H1 (cell line): ENCODE measurements at regions not wholly inside any gene's neighbourhood (a gene's known extent, or its start where the extent isn't known, plus 50 kb on each side); places are given as distances from the start of the nearest gene placed in this dataset.

Experiments
- CTCF ChIA-PET: fragments of 300-600 bp; sonication (Branson Sonifier 250); formaldehyde crosslinking; loops from one replicate; lab custom pipeline; 2021; ENCODE audit not compliant: partially characterized antibody; lab: Charles Lee
- POLR2A ChIA-PET: fragments of 300-600 bp; sonication (Branson Sonifier 250); formaldehyde crosslinking; loops from one replicate; lab custom pipeline; 2021; ENCODE audit warnings: inconsistent platforms; ENCODE audit not compliant: partially characterized antibody; lab: Charles Lee
- DNase-seq, 2 experiments: peaks; one replicate each; pipeline versions ENCODE4 v3.0.0 to v3.0.0-alpha.2; 2010 to 2022; ENCODE audit warnings: low spot score in 2 of 2, low read depth in 1 of 2, mixed read lengths in 1 of 2
- FAIRE-seq: peaks from 2 replicates; lab custom pipeline; 2011; peaks lifted over from hg19 to GRCh38; lab: Jason Lieb, UNC
- H2AFZ ChIP-seq: 2 replicates; pipeline ENCODE4 v1.8.1; 2012; ENCODE audit warnings: low read length, inconsistent platforms
- H2AK5ac ChIP-seq: 2 replicates; pipeline ENCODE4 v1.6.1; 2013; ENCODE audit warnings: low read depth, low read length
- H2BK120ac ChIP-seq: replicated peaks from 2 replicates; pipeline ENCODE3; 2013; ENCODE audit warnings: low read depth, low read length, inconsistent platforms
- H2BK12ac ChIP-seq: 2 replicates; pipeline ENCODE4 v1.6.1; 2013; ENCODE audit warnings: low read depth, low read length
- H2BK15ac ChIP-seq: 2 replicates; pipeline ENCODE4 v1.6.1; 2013; ENCODE audit warnings: low read length
- H2BK20ac ChIP-seq: 2 replicates; pipeline ENCODE4 v1.6.1; 2013; ENCODE audit warnings: low read length
- H2BK5ac ChIP-seq: 2 replicates; pipeline ENCODE4 v1.6.1; 2013; ENCODE audit warnings: low read depth, low read length
- H3K14ac ChIP-seq: 2 replicates; pipeline ENCODE4 v1.6.1; 2013; ENCODE audit warnings: inconsistent platforms; ENCODE audit not compliant: insufficient read length
- H3K18ac ChIP-seq: 2 replicates; pipeline ENCODE4 v1.6.1; 2013; ENCODE audit warnings: low read length; ENCODE audit errors: extremely low read depth
- H3K23ac ChIP-seq: 2 replicates; pipeline ENCODE4 v1.6.1; 2013; ENCODE audit warnings: inconsistent platforms; ENCODE audit not compliant: insufficient read length
- H3K23me2 ChIP-seq: 2 replicates; pipeline ENCODE4 v1.6.1; 2013; ENCODE audit warnings: low read depth, low read length
- H3K27ac ChIP-seq: 2 replicates; pipeline ENCODE4 v1.6.1; 2011; ENCODE audit warnings: low read depth, low read length, inconsistent platforms
- H3K27me3 ChIP-seq, 4 experiments: replicated peaks in 1 of 4; 1 replicate in 1 of 4; 2 replicates in 3 of 4; pipeline versions ENCODE4 v1.6.1 to v1.8.1; 2011 to 2013; ENCODE audit warnings: low read length in 3 of 4, mild to moderate bottlenecking in 3 of 4, inconsistent platforms in 2 of 4, mixed read lengths in 2 of 4, moderate library complexity in 1 of 4; ENCODE audit not compliant: control insufficient read depth in 3 of 4, insufficient read depth in 3 of 4; ENCODE audit errors: extremely low read depth in 1 of 4
- H3K36me3 ChIP-seq, 4 experiments: 2 replicates each; pipeline versions ENCODE4 v1.6.1 to v1.8.1; 2011 to 2013; ENCODE audit warnings: mild to moderate bottlenecking in 4 of 4, low read length in 3 of 4, moderate library complexity in 2 of 4, control low read depth in 1 of 4, inconsistent platforms in 1 of 4; ENCODE audit not compliant: insufficient read depth in 4 of 4, control insufficient read depth in 2 of 4
- H3K4ac ChIP-seq: replicated peaks from 2 replicates; pipeline ENCODE3; 2013; ENCODE audit warnings: low read length, low read depth, mixed read lengths, inconsistent platforms; ENCODE audit not compliant: insufficient read length
- H3K4me1 ChIP-seq, 4 experiments: replicated peaks in 1 of 4; 1 replicate in 1 of 4; 2 replicates in 3 of 4; pipeline versions ENCODE4 v1.6.1 to v1.8.1; 2011 to 2013; ENCODE audit warnings: low read length in 3 of 4, inconsistent platforms in 2 of 4, mixed read lengths in 1 of 4; ENCODE audit not compliant: insufficient read depth in 4 of 4, control insufficient read depth in 3 of 4
- H3K4me2 ChIP-seq, 2 experiments: 2 replicates each; pipeline versions ENCODE4 v1.6.1 to v1.8.1; 2011 to 2013; ENCODE audit warnings: low read depth in 2 of 2, low read length in 2 of 2, control low read depth in 1 of 2, inconsistent platforms in 1 of 2, mild to moderate bottlenecking in 1 of 2; ENCODE audit not compliant: insufficient read depth in 1 of 2
- H3K4me3 ChIP-seq, 4 experiments: fragments of 200-600, 300-600 bp in 1 of 4; sonication (generic), shearing (Covaris generic), sonication (Bioruptor Twin) in 1 of 4; 2 replicates each; pipeline versions ENCODE4 v1.5.1 to v1.8.1; 2011 to 2016; ENCODE audit warnings: low read length in 4 of 4, low read depth in 3 of 4, control low read depth in 2 of 4, inconsistent platforms in 2 of 4, mild to moderate bottlenecking in 2 of 4, mixed read lengths in 1 of 4, moderate library complexity in 1 of 4; ENCODE audit not compliant: insufficient read depth in 2 of 4; ENCODE audit errors: extremely low read depth in 1 of 4
- H3K56ac ChIP-seq: replicated peaks from 2 replicates; pipeline ENCODE3; 2013; ENCODE audit warnings: low read depth, mild to moderate bottlenecking, mixed read lengths, low read length, inconsistent platforms; ENCODE audit not compliant: insufficient read length
- H3K79me1 ChIP-seq: 2 replicates; pipeline ENCODE4 v1.6.1; 2013; ENCODE audit warnings: low read depth, low read length, control low read depth
- H3K79me2 ChIP-seq, 2 experiments: 2 replicates each; pipeline versions ENCODE4 v1.6.1 to v1.8.1; 2012 to 2013; ENCODE audit warnings: low read length in 2 of 2, mild to moderate bottlenecking in 2 of 2, inconsistent platforms in 1 of 2; ENCODE audit not compliant: insufficient read depth in 2 of 2, control insufficient read depth in 1 of 2
- H3K9ac ChIP-seq, 4 experiments: replicated peaks in 1 of 4; 1 replicate in 1 of 4; 2 replicates in 3 of 4; pipeline versions ENCODE4 v1.6.1 to v1.8.1; 2011 to 2013; ENCODE audit warnings: low read depth in 3 of 4, low read length in 3 of 4, control low read depth in 2 of 4, mild to moderate bottlenecking in 2 of 4, moderate library complexity in 2 of 4, inconsistent platforms in 1 of 4; ENCODE audit errors: extremely low read depth in 1 of 4
- H3K9me3 ChIP-seq, 2 experiments: 2 replicates each; pipeline versions ENCODE4 v1.6.1 to v1.8.1; 2012 to 2013; ENCODE audit warnings: mild to moderate bottlenecking in 2 of 2, moderate library complexity in 2 of 2, control low read depth in 1 of 2, inconsistent platforms in 1 of 2, low read depth in 1 of 2, low read length in 1 of 2, mixed read lengths in 1 of 2; ENCODE audit not compliant: insufficient read depth in 2 of 2
- H4K20me1 ChIP-seq, 2 experiments: replicated peaks in 1 of 2; 2 replicates each; pipeline versions ENCODE3 to v1.8.1; 2011 to 2013; ENCODE audit warnings: inconsistent platforms in 2 of 2, low read length in 2 of 2, mild to moderate bottlenecking in 1 of 2; ENCODE audit not compliant: insufficient read depth in 2 of 2, control insufficient read depth in 1 of 2
- H4K5ac ChIP-seq: 2 replicates; pipeline ENCODE4 v1.6.1; 2013; ENCODE audit warnings: low read length, low read depth, mixed read lengths, inconsistent platforms; ENCODE audit not compliant: insufficient read length
- H4K8ac ChIP-seq: 2 replicates; pipeline ENCODE4 v1.8.0; 2013; ENCODE audit warnings: mild to moderate bottlenecking, moderate library complexity, low read length, inconsistent platforms; ENCODE audit not compliant: insufficient read depth; ENCODE audit errors: extremely low read depth
- H4K91ac ChIP-seq: replicated peaks from 2 replicates; pipeline ENCODE3; 2013; ENCODE audit warnings: low read length, mixed read lengths, inconsistent platforms; ENCODE audit not compliant: insufficient read length
- GTF2F1 ChIP-seq: IDR thresholded peaks from 2 replicates; pipeline ENCODE4 v1.6.1; 2012; ENCODE audit warnings: low read depth, low read length, improper control_type of control experiment, borderline replicate concordance
- HDAC2 ChIP-seq, 2 experiments: fragments of 300-600 bp in 1 of 2; sonication (generic) in 1 of 2; IDR thresholded peaks; 2 replicates each; pipeline ENCODE4 v1.6.1; 2011 to 2012; ENCODE audit warnings: low read depth in 2 of 2, low read length in 2 of 2, mild to moderate bottlenecking in 2 of 2, moderate library complexity in 2 of 2, borderline replicate concordance in 1 of 2, inconsistent platforms in 1 of 2
- KDM4A ChIP-seq: IDR thresholded peaks from one replicate; pipeline ENCODE4 v1.7.1; 2012; ENCODE audit warnings: low read depth, mild to moderate bottlenecking, moderate library complexity, low read length, inconsistent platforms; ENCODE audit not compliant: severe bottlenecking
- POLR2AphosphoS5 ChIP-seq: IDR thresholded peaks from 2 replicates; pipeline ENCODE4 v1.6.1; 2011; ENCODE audit warnings: low read depth, low read length
- RAD21 ChIP-seq, 2 experiments: IDR thresholded peaks in 1 of 2; conservative IDR thresholded peaks in 1 of 2; 2 replicates each; pipeline ENCODE4 v1.6.1; 2011; ENCODE audit warnings: low read depth in 2 of 2, low read length in 2 of 2, improper control_type of control experiment in 1 of 2, inconsistent platforms in 1 of 2, mild to moderate bottlenecking in 1 of 2, moderate library complexity in 1 of 2
- SP1 ChIP-seq: IDR thresholded peaks from 2 replicates; pipeline ENCODE4 v1.6.1; 2011; ENCODE audit warnings: low read depth, low read length
- SUZ12 ChIP-seq: fragments of 200-600 bp; sonication (generic); IDR thresholded peaks from 2 replicates; pipeline ENCODE4 v1.6.1; 2012; ENCODE audit warnings: mild to moderate bottlenecking, inconsistent platforms, low read length, moderate library complexity, mixed read lengths
- TAF1 ChIP-seq: IDR thresholded peaks from 2 replicates; pipeline ENCODE4 v1.6.1; 2011; ENCODE audit warnings: mild to moderate bottlenecking, low read depth, low read length
- TAF7 ChIP-seq: optimal IDR thresholded peaks from 2 replicates; pipeline ENCODE3; 2011; ENCODE audit warnings: low read depth, mild to moderate bottlenecking, inconsistent platforms, low read length, moderate library complexity, borderline replicate concordance
- TCF12 ChIP-seq: IDR thresholded peaks from 2 replicates; pipeline ENCODE4 v1.6.1; 2011; ENCODE audit warnings: low read depth, mild to moderate bottlenecking, low read length
- WGBS, 2 experiments: shearing (Covaris generic) in 1 of 2; methylation state at CpG; one replicate each; pipeline versions ENCODE4 v1.1.6 to v1.1.7; 2013 to 2015; ENCODE audit warnings: low lambda C conversion rate in 2 of 2, mixed read lengths in 2 of 2, inconsistent platforms in 1 of 2, low coverage in 1 of 2, missing lambda C conversion rate in 1 of 2; ENCODE audit not compliant: insufficient replicate concordance in 2 of 2, insufficient coverage in 1 of 2, insufficient read length in 1 of 2; ENCODE audit errors: extremely low coverage in 1 of 2, missing lambda C conversion rate in 1 of 2; 5-methylcytosine and 5-hydroxymethylcytosine counted together
- TF ChIP-seq, protein P1 (sequence below): IDR thresholded peaks from 2 replicates; pipeline ENCODE4 v1.6.1; 2011; ENCODE audit warnings: low read length, improper control_type of control experiment

- no peak overlapping the region for H3K56ac ChIP-seq
- H3K79me1 ChIP-seq = no peaks in the 10 kb centered on the region
- POLR2A ChIA-PET = no interaction called here
- no peaks in the 10 kb centered on the region for H3K36me3 ChIP-seq
- no peak overlapping the region for H3K4ac ChIP-seq
- H4K5ac ChIP-seq = no peak overlapping the region
- DNase-seq = no peak
- no peak overlapping the region for H2BK5ac ChIP-seq
- WGBS, 2 experiments = 91% methylated on average over 4 of the region's 4 CpGs; no CpG with 5 or more reads in 1 of the 2 experiments
- TF ChIP-seq SP1 (no peak), TAF1 (no peak), RAD21 (IDR thresholded peaks at IDR 0.05 in 1 of 2, conservative IDR thresholded peaks at IDR 0.05 in 1 of 2; ENCODE audit: low read depth in 2 of 2, low read length in 2 of 2) (no peak), HDAC2 (IDR thresholded peaks at IDR 0.05; ENCODE audit: borderline replicate concordance in 1 of 2, low read depth in 2 of 2, low read length in 2 of 2) (no peak), POLR2AphosphoS5 (no peak), TAF7 (no peak), KDM4A (no peak), TCF12 (no peak), GTF2F1 (no peak), SUZ12 (no peak)
- TF ChIP-seq, protein P1, sequence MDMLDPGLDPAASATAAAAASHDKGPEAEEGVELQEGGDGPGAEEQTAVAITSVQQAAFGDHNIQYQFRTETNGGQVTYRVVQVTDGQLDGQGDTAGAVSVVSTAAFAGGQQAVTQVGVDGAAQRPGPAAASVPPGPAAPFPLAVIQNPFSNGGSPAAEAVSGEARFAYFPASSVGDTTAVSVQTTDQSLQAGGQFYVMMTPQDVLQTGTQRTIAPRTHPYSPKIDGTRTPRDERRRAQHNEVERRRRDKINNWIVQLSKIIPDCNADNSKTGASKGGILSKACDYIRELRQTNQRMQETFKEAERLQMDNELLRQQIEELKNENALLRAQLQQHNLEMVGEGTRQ = no peak
- TF ChIP-seq, all 59 proteins: peak for 0
- no peak for FAIRE-seq
- no peak overlapping the region for H3K4me2 ChIP-seq
- H3K4me3 ChIP-seq = no peak overlapping the region
- H2BK20ac ChIP-seq = no peak overlapping the region
- no peak overlapping the region for H2AK5ac ChIP-seq
- no peak overlapping the region for H3K27ac ChIP-seq
- H3K9me3 ChIP-seq = no peaks in the 10 kb centered on the region
- no peaks in the 10 kb centered on the region for H3K4me1 ChIP-seq
- no peak overlapping the region for H2BK12ac ChIP-seq
- H3K23ac ChIP-seq = no peak overlapping the region
- H3K9ac ChIP-seq = no peak overlapping the region
- no peaks in the 10 kb centered on the region for H3K23me2 ChIP-seq
- H4K8ac ChIP-seq = no peak overlapping the region
- no peaks in the 10 kb centered on the region for H4K20me1 ChIP-seq
- H4K91ac ChIP-seq = no peak overlapping the region
- no peaks in the 10 kb centered on the region for H3K79me2 ChIP-seq
- no peak overlapping the region for H2BK15ac ChIP-seq
- no peak overlapping the region for H3K18ac ChIP-seq
- no peaks in the 10 kb centered on the region for H3K27me3 ChIP-seq
- no peak overlapping the region for H2AFZ ChIP-seq
- CTCF ChIA-PET = no interaction called here
- H3K14ac ChIP-seq = no peak overlapping the region
- no peak overlapping the region for H2BK120ac ChIP-seq
Observed at GRCh38 chr2:67660015-67660602, 263.0 kb downstream of the ETAA1 start.
